ENCODE measurements at regions not wholly inside any gene's neighbourhood (a gene's known extent, or its start where the extent isn't known, plus 50 kb on each side); places are given as distances from the start of the nearest gene placed in this dataset.
"Not testable (repeated sequence)": the region's sequence is repeated elsewhere in the genome, so short reads cannot be mapped to it uniquely, and the experiment has no call there.

DNA sequence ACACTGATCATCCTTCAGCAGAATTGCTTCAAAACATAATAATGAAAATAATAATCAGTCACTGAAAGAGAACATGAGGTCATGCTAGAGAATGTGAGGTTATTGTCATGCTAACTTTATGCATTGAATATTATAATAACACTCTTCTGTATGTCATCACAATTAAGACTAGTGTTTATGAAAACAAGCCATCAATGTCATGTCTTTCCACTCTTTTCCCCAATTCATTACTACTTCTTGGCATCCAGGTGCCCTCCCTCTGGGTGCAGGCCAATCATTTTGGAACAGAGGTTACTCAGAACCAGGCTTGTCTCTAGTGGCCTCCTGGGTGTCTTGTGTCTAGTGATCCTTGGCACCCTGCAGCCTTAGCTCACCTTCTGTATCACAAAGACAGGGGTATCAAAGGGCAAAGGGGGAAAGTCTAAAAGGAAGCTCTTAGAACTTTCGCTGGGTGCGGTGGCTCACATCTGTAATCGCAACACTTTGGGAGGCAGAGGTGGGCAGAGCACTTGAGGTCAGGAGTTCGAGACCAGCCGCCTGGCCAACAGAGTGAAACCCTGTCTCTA, 217.6 kb upstream of the PIK3R1 start:
- no peak overlapping the region for H3K27ac ChIP-seq (ENCODE audit: insufficient read depth, low read length, poor library complexity, severe bottlenecking)
- no peaks in the 10 kb centered on the region for H3K9me3 ChIP-seq (ENCODE audit: control insufficient read depth, low read length)
- no peak for DNase-seq
- no peaks in the 10 kb centered on the region for H3K4me1 ChIP-seq (ENCODE audit: control insufficient read depth, insufficient read depth, low read length, poor library complexity, severe bottlenecking)
- H3K36me3 ChIP-seq (ENCODE audit: control insufficient read depth, insufficient read depth, low read length): no peaks in the 10 kb centered on the region
- H3K4me3 ChIP-seq (ENCODE audit: insufficient read depth, low read depth, low read length, poor library complexity, severe bottlenecking): no peak overlapping the region
- H3K27me3 ChIP-seq (replicated peaks; ENCODE audit: control insufficient read depth, insufficient read depth, low read length, poor library complexity, severe bottlenecking): no peaks in the 10 kb centered on the region

GRCh38 chr5:67997148-67997547, 218.4 kb upstream of the PIK3R1 start:
- no peak for DNase-seq
- H3K9me3 ChIP-seq (ENCODE audit: control insufficient read depth, low read length): no peaks in the 10 kb centered on the region
- no peak overlapping the region for H3K27ac ChIP-seq (ENCODE audit: insufficient read depth, low read length, poor library complexity, severe bottlenecking)
- no peaks in the 10 kb centered on the region for H3K4me1 ChIP-seq (ENCODE audit: control insufficient read depth, insufficient read depth, low read length, poor library complexity, severe bottlenecking)
- no peak overlapping the region for H3K4me3 ChIP-seq (ENCODE audit: insufficient read depth, low read depth, low read length, poor library complexity, severe bottlenecking)
- no peaks in the 10 kb centered on the region for H3K27me3 ChIP-seq (replicated peaks; ENCODE audit: control insufficient read depth, insufficient read depth, low read length, poor library complexity, severe bottlenecking)
- no peaks in the 10 kb centered on the region for H3K36me3 ChIP-seq (ENCODE audit: control insufficient read depth, insufficient read depth, low read length)

DNA sequence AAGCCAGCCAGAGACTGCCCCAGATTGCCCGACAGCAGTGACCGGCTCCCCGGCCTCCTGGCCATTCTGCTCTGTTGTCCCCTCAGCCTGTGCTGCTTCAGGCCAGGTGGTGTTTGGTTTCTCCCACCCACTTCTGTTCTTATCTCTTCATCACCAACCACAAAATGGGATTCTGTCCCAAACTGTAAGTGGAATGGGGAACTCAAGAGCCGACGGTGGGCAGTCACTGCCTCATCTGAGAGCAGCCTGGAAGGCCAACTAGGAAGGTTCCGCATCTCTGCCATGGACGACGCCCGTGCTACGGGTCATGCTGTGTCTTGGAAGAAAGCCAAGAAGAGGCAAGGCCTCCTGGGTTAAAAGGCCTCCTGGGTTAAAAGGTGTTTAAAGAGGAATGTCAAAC, 219.0 kb upstream of the PIK3R1 start:
- no peak for DNase-seq
- Histone ChIP-seq H3K27ac (ENCODE audit: insufficient read depth, low read length, poor library complexity, severe bottlenecking) (no peak overlapping the region), H3K9me3 (ENCODE audit: control insufficient read depth, low read length) (no peaks in the 10 kb centered on the region), H3K4me3 (ENCODE audit: insufficient read depth, low read depth, low read length, poor library complexity, severe bottlenecking) (no peak overlapping the region), H3K4me1 (ENCODE audit: control insufficient read depth, insufficient read depth, low read length, poor library complexity, severe bottlenecking) (no peaks in the 10 kb centered on the region), H3K36me3 (ENCODE audit: control insufficient read depth, insufficient read depth, low read length) (no peaks in the 10 kb centered on the region), H3K27me3 (replicated peaks; ENCODE audit: control insufficient read depth, insufficient read depth, low read length, poor library complexity, severe bottlenecking) (no peaks in the 10 kb centered on the region)

GRCh38 chr5:67992923-67993322, 222.6 kb upstream of the PIK3R1 start:
- Histone ChIP-seq H3K27me3 (replicated peaks; ENCODE audit: control insufficient read depth, insufficient read depth, low read length, poor library complexity, severe bottlenecking) (no peaks in the 10 kb centered on the region), H3K27ac (ENCODE audit: insufficient read depth, low read length, poor library complexity, severe bottlenecking) (no peak overlapping the region), H3K9me3 (ENCODE audit: control insufficient read depth, low read length) (no peaks in the 10 kb centered on the region), H3K4me3 (ENCODE audit: insufficient read depth, low read depth, low read length, poor library complexity, severe bottlenecking) (no peak overlapping the region), H3K4me1 (ENCODE audit: control insufficient read depth, insufficient read depth, low read length, poor library complexity, severe bottlenecking) (no peaks in the 10 kb centered on the region), H3K36me3 (ENCODE audit: control insufficient read depth, insufficient read depth, low read length) (no peaks in the 10 kb centered on the region)
- DNase-seq: no peak

- Histone ChIP-seq H3K9me3 (ENCODE audit: control insufficient read depth, low read length) (no peaks in the 10 kb centered on the region), H3K27me3 (replicated peaks; ENCODE audit: control insufficient read depth, insufficient read depth, low read length, poor library complexity, severe bottlenecking) (no peaks in the 10 kb centered on the region), H3K27ac (ENCODE audit: insufficient read depth, low read length, poor library complexity, severe bottlenecking) (no peak overlapping the region), H3K36me3 (ENCODE audit: control insufficient read depth, insufficient read depth, low read length) (no peaks in the 10 kb centered on the region), H3K4me3 (ENCODE audit: insufficient read depth, low read depth, low read length, poor library complexity, severe bottlenecking) (no peak overlapping the region), H3K4me1 (ENCODE audit: control insufficient read depth, insufficient read depth, low read length, poor library complexity, severe bottlenecking) (no peaks in the 10 kb centered on the region)
- no peak for DNase-seq
These were observed 226.1 kb upstream of the PIK3R1 start for GRCh38 chr5:67989456-67989855.

DNA sequence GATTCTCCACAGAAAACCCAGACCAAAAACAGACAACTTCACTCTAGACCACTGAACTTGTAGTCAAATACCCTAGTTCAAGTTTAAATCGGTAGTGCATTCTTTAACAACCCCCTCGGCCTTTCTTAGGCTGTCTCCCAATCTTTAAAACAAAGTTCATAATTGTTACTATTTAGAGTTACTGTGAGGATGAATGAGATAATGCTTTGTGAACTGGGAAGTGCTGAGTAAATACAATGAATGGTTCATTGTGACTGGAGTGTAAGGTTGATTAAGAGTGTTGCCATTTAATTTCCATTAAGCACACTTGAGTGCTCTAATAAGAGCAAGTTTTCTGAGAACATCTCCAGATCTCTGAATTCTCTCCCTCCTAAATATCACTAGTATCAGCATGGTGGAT, 228.8 kb upstream of the PIK3R1 start:
- Histone ChIP-seq H3K4me1 (ENCODE audit: control insufficient read depth, insufficient read depth, low read length, poor library complexity, severe bottlenecking) (no peaks in the 10 kb centered on the region), H3K27me3 (replicated peaks; ENCODE audit: control insufficient read depth, insufficient read depth, low read length, poor library complexity, severe bottlenecking) (no peaks in the 10 kb centered on the region), H3K36me3 (ENCODE audit: control insufficient read depth, insufficient read depth, low read length) (no peaks in the 10 kb centered on the region), H3K9me3 (ENCODE audit: control insufficient read depth, low read length) (no peaks in the 10 kb centered on the region), H3K27ac (ENCODE audit: insufficient read depth, low read length, poor library complexity, severe bottlenecking) (no peak overlapping the region), H3K4me3 (ENCODE audit: insufficient read depth, low read depth, low read length, poor library complexity, severe bottlenecking) (no peak overlapping the region)
- no peak for DNase-seq

DNA sequence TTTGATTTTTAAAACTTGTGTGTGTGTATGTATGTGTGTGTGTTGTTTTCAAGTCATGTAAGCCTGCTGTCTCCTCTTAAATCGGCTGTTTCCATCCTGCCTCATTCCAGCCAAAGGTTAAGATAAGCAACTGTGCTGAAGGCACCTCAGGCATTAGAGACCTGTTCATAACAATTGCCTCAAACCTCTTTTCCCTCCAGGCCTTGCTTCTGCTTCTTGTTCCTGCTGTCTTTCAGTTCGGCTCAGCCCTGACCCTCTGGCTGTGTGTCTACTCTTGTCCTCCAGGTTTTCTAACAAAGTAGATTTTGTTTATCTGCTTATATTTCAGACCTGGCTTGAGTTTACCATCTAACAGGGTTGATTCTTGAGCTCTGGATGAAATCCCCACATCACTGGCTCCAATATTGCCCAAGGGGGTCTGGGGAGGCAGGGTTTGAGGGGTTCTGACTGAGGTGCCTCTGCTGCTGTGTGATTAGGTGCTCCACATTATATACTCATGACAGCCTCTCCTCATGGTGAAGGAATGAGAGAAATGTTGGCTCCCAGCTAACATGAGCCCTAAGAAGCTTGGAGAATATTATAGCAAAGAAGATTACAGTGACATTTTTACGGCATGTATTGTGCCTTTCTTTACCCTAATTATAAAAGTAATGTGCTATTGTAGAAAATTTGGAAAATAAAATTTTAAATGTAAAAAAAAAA, 229.7 kb upstream of the PIK3R1 start:
- no peak overlapping the region for H3K27ac ChIP-seq (ENCODE audit: insufficient read depth, low read length, poor library complexity, severe bottlenecking)
- H3K27me3 ChIP-seq (replicated peaks; ENCODE audit: control insufficient read depth, insufficient read depth, low read length, poor library complexity, severe bottlenecking): no peaks in the 10 kb centered on the region
- no peak overlapping the region for H3K4me3 ChIP-seq (ENCODE audit: insufficient read depth, low read depth, low read length, poor library complexity, severe bottlenecking)
- H3K4me1 ChIP-seq (ENCODE audit: control insufficient read depth, insufficient read depth, low read length, poor library complexity, severe bottlenecking): no peaks in the 10 kb centered on the region
- no peaks in the 10 kb centered on the region for H3K36me3 ChIP-seq (ENCODE audit: control insufficient read depth, insufficient read depth, low read length)
- DNase-seq: no peak
- no peaks in the 10 kb centered on the region for H3K9me3 ChIP-seq (ENCODE audit: control insufficient read depth, low read length)

GRCh38 chr5:67984546-67984945, 231.0 kb upstream of the PIK3R1 start:
- no peaks in the 10 kb centered on the region for H3K27me3 ChIP-seq (replicated peaks; ENCODE audit: control insufficient read depth, insufficient read depth, low read length, poor library complexity, severe bottlenecking)
- no peak overlapping the region for H3K4me3 ChIP-seq (ENCODE audit: insufficient read depth, low read depth, low read length, poor library complexity, severe bottlenecking)
- no peak for DNase-seq
- H3K4me1 ChIP-seq (ENCODE audit: control insufficient read depth, insufficient read depth, low read length, poor library complexity, severe bottlenecking): no peaks in the 10 kb centered on the region
- no peak overlapping the region for H3K27ac ChIP-seq (ENCODE audit: insufficient read depth, low read length, poor library complexity, severe bottlenecking)
- no peaks in the 10 kb centered on the region for H3K36me3 ChIP-seq (ENCODE audit: control insufficient read depth, insufficient read depth, low read length)
- H3K9me3 ChIP-seq (ENCODE audit: control insufficient read depth, low read length): no peaks in the 10 kb centered on the region

DNA sequence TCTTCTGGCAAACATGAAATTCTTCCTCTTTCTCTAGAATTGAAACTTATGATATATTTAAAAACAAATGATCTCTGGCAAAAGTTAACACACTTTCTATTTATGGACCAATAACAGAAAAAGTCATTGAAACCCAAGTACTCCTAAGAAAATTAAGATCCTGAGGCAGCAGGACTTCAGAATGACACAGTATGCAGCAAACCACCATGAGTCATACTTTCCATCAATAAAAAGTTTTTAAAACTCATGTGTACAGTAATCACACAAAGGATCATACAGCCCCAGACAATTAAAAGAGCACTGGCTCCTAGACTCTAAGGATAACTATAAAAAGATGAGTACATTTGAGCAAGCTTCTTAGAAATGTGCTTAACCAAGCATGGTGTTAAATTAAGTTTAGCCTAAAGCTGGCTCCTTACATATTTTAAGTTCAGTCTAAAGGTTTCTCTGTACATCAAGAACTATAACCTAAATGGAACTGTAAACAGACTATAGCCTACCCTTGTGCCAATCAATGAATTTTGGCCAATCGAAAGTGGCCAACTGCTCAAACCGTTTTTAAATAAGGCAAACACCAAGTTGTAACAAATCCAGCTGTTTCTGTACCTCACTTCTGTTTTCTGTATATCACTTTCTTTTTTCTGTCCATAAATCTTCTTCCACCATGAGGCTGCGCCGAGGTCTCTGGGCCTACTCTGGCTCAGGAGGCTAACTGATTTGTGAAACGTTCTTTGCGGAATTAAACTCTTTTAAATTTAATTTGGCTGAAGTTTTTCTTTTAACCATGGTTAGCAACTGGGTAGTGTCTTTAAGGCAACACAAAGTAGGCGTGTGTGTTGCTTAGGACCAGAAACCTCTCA, 232.1 kb upstream of the PIK3R1 start:
- no peaks in the 10 kb centered on the region for H3K4me1 ChIP-seq (ENCODE audit: control insufficient read depth, insufficient read depth, low read length, poor library complexity, severe bottlenecking)
- no peaks in the 10 kb centered on the region for H3K36me3 ChIP-seq (ENCODE audit: control insufficient read depth, insufficient read depth, low read length)
- H3K9me3 ChIP-seq (ENCODE audit: control insufficient read depth, low read length): no peaks in the 10 kb centered on the region
- no peak overlapping the region for H3K27ac ChIP-seq (ENCODE audit: insufficient read depth, low read length, poor library complexity, severe bottlenecking)
- no peaks in the 10 kb centered on the region for H3K27me3 ChIP-seq (replicated peaks; ENCODE audit: control insufficient read depth, insufficient read depth, low read length, poor library complexity, severe bottlenecking)
- no peak for DNase-seq
- no peak overlapping the region for H3K4me3 ChIP-seq (ENCODE audit: insufficient read depth, low read depth, low read length, poor library complexity, severe bottlenecking)

DNA sequence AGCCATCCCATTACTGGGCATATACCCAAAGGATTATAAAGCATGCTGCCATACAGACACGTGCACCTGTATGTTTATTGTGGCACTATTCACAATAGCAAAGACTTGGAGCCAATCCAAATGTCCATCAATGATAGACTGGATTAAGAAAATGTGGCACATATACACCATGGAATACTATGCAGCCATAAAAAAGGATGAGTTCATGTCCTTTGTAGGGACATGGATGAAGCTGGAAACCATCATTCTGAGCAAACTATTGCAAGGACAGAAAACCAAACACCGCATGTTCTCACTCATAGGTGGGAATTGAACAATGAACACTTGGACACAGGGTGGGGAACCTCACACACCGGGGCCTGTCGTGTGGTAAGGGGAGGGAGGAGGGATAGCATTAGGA, 233.4 kb upstream of the PIK3R1 start:
- H3K27ac ChIP-seq (ENCODE audit: insufficient read depth, low read length, poor library complexity, severe bottlenecking); H3K9me3 ChIP-seq (ENCODE audit: control insufficient read depth, low read length); H3K4me1 ChIP-seq (ENCODE audit: control insufficient read depth, insufficient read depth, low read length, poor library complexity, severe bottlenecking); DNase-seq; H3K27me3 ChIP-seq (replicated peaks; ENCODE audit: control insufficient read depth, insufficient read depth, low read length, poor library complexity, severe bottlenecking); H3K4me3 ChIP-seq (ENCODE audit: insufficient read depth, low read depth, low read length, poor library complexity, severe bottlenecking); H3K36me3 ChIP-seq (ENCODE audit: control insufficient read depth, insufficient read depth, low read length): not testable (repeated sequence)

All from effector memory CD4-positive, alpha-beta T cell (primary cell).